DND-41 (cell line): ENCODE measurements at regions not wholly inside any gene's neighbourhood (a gene's known extent, or its start where the extent isn't known, plus 50 kb on each side); places are given as distances from the start of the nearest gene placed in this dataset.

Experiments
- CTCF ChIP-seq: IDR thresholded peaks from 2 replicates; pipeline ENCODE4 v1.5.1; 2012; ENCODE audit warnings: borderline replicate concordance, low read length, moderate library complexity, mild to moderate bottlenecking; ENCODE audit not compliant: poor library complexity, severe bottlenecking; ENCODE audit errors: extremely low read depth
- EZH2 ChIP-seq: IDR thresholded peaks from 3 replicates; pipeline ENCODE4 v1.6.1; 2012; ENCODE audit warnings: borderline replicate concordance, low read depth, mild to moderate bottlenecking, moderate library complexity, low read length, inconsistent platforms; ENCODE audit not compliant: severe bottlenecking

GRCh38 chr1:38614861-38615260, 244.7 kb downstream of the RRAGC start:
- no peak for TF ChIP-seq CTCF
- no peak for TF ChIP-seq EZH2
